HFF-Myc (cell line): ENCODE measurements at regions not wholly inside any gene's neighbourhood (a gene's known extent, or its start where the extent isn't known, plus 50 kb on each side); places are given as distances from the start of the nearest gene placed in this dataset.

Experiments
- DNase-seq: peaks from one replicate; pipeline ENCODE4 v3.0.0-alpha.2; 2011; ENCODE audit warnings: low read depth; ENCODE audit errors: extremely low read depth
- H3K4me3 ChIP-seq: replicated peaks from 2 replicates; pipeline ENCODE4 v1.5.1; 2011; ENCODE audit warnings: low read depth, mild to moderate bottlenecking, control low read depth, low read length
- CTCF ChIP-seq: IDR thresholded peaks from 2 replicates; pipeline ENCODE4 v1.5.1; 2012; ENCODE audit warnings: mild to moderate bottlenecking, low read depth, low read length, control low read depth; ENCODE audit errors: missing control alignments

GRCh38 chr2:176560296-176560695, 291.1 kb downstream of the MTX2 start:
- DNase-seq = no peak
- H3K4me3 ChIP-seq = no peak overlapping the region
- no peak for TF ChIP-seq CTCF

GRCh38 chr2:176561706-176562105, 292.5 kb downstream of the MTX2 start:
- DNase-seq = no peak
- no peak overlapping the region for H3K4me3 ChIP-seq
- TF ChIP-seq CTCF = no peak

- no peak overlapping the region for H3K4me3 ChIP-seq
- no peak for DNase-seq
- TF ChIP-seq CTCF = no peak
Measured at GRCh38 chr2:176562359-176563078, 293.3 kb downstream of the MTX2 start.

- no peak for TF ChIP-seq CTCF
- no peak for DNase-seq
- H3K4me3 ChIP-seq = no peak overlapping the region
Measured at GRCh38 chr2:176565641-176566323, 296.5 kb downstream of the MTX2 start.

GRCh38 chr2:176566496-176566895, 297.3 kb downstream of the MTX2 start:
- no peak overlapping the region for H3K4me3 ChIP-seq
- DNase-seq = no peak
- no peak for TF ChIP-seq CTCF

GRCh38 chr2:176566961-176567360, 297.7 kb downstream of the MTX2 start:
- no peak for TF ChIP-seq CTCF
- no peak overlapping the region for H3K4me3 ChIP-seq
- no peak for DNase-seq
